Limb (tissue), 2 donors: ENCODE measurements at regions not wholly inside any gene's neighbourhood (a gene's known extent, or its start where the extent isn't known, plus 50 kb on each side); places are given as distances from the start of the nearest gene placed in this dataset.

Experiments
- DNase-seq, 2 donors: peaks; one replicate each; pipeline ENCODE4 v3.0.0-alpha.2; 2016; ENCODE audit errors: extremely low spot score in 2 of 2

GRCh38 chr16:85289760-85290625 lies 177.7 kb upstream of the CIBAR2 start:
- DNase-seq, result no peak

- no peak for DNase-seq
Measured at GRCh38 chr16:85290626-85291301, 178.5 kb upstream of the CIBAR2 start.

GRCh38 chr16:85291302-85292148 lies 179.3 kb upstream of the CIBAR2 start:
- no peak for DNase-seq

- no peak for DNase-seq
Measured at GRCh38 chr16:85293458-85293857, 181.2 kb upstream of the CIBAR2 start.

GRCh38 chr16:85293904-85294642 lies 181.8 kb upstream of the CIBAR2 start:
- DNase-seq, result no peak

- DNase-seq, result no peak
Measured at GRCh38 chr16:85294810-85295508, 182.7 kb upstream of the CIBAR2 start.

GRCh38 chr16:85296859-85297660 lies 184.8 kb upstream of the CIBAR2 start:
- no peak for DNase-seq

- no peak for DNase-seq
Measured at GRCh38 chr16:85297881-85298280, 185.6 kb upstream of the CIBAR2 start.

GRCh38 chr16:85300406-85300968 lies 188.2 kb upstream of the CIBAR2 start:
- DNase-seq, result no peak

- no peak for DNase-seq
Measured at GRCh38 chr16:85301231-85301630, 189.0 kb upstream of the CIBAR2 start.

- DNase-seq, result no peak
Measured at GRCh38 chr16:85302018-85302847, 190.0 kb upstream of the CIBAR2 start.

GRCh38 chr16:85302848-85303353 lies 190.6 kb upstream of the CIBAR2 start:
- no peak for DNase-seq

- DNase-seq, result peak in 1 of 2 donors; percentile 81
Measured at GRCh38 chr16:85303354-85303883, 191.1 kb upstream of the CIBAR2 start.

GRCh38 chr16:85304337-85304736 lies 192.1 kb upstream of the CIBAR2 start:
- no peak for DNase-seq

GRCh38 chr16:85306071-85306792 lies 194.0 kb upstream of the CIBAR2 start:
- no peak for DNase-seq

GRCh38 chr16:85306793-85307551 lies 194.7 kb upstream of the CIBAR2 start:
- DNase-seq, result no peak
